Subcutaneous abdominal adipose tissue (tissue), 5 donors: ENCODE measurements at regions not wholly inside any gene's neighbourhood (a gene's known extent, or its start where the extent isn't known, plus 50 kb on each side); places are given as distances from the start of the nearest gene placed in this dataset.

ENCODE experiments used
- H3K27ac ChIP-seq: one replicate; pipeline ENCODE4 v1.7.0; 2013; ENCODE audit warnings: low read depth, mild to moderate bottlenecking, inconsistent platforms, low read length, moderate library complexity
- H3K27me3 ChIP-seq, 5 donors: one replicate each; pipeline ENCODE4 v1.7.0; 2013; ENCODE audit warnings: low read length in 5 of 5, inconsistent platforms in 1 of 5; ENCODE audit not compliant: control insufficient read depth in 5 of 5, insufficient read depth in 4 of 5
- H3K36me3 ChIP-seq, 5 donors: one replicate each; pipeline ENCODE4 v1.7.0; 2013; ENCODE audit warnings: low read length in 5 of 5; ENCODE audit not compliant: control insufficient read depth in 5 of 5, insufficient read depth in 5 of 5
- H3K4me1 ChIP-seq, 5 donors: one replicate each; pipeline ENCODE4 v1.7.0; 2013; ENCODE audit warnings: low read length in 5 of 5, mild to moderate bottlenecking in 3 of 5, moderate library complexity in 1 of 5; ENCODE audit not compliant: control insufficient read depth in 5 of 5, insufficient read depth in 5 of 5
- H3K4me3 ChIP-seq, 5 donors: one replicate each; pipeline ENCODE4 v1.7.0; 2013; ENCODE audit warnings: low read length in 5 of 5, low read depth in 1 of 5
- H3K9ac ChIP-seq, 5 donors: one replicate each; pipeline ENCODE4 v1.7.0; 2013; ENCODE audit warnings: low read length in 5 of 5, mild to moderate bottlenecking in 4 of 5, moderate library complexity in 3 of 5
- H3K9me3 ChIP-seq, 5 donors: one replicate each; pipeline ENCODE4 v1.7.0; 2013; ENCODE audit warnings: low read length in 5 of 5; ENCODE audit not compliant: control insufficient read depth in 5 of 5
- donor health status: healthy.
- donor health status: healthy.
- donor health status: healthy.
- donor health status: healthy.
- donor health status: healthy.

- Histone ChIP-seq H3K9me3 (no peaks in the 10 kb centered on the region), H3K27ac (no peak overlapping the region), H3K36me3 (no peaks in the 10 kb centered on the region), H3K27me3 (no peaks in the 10 kb centered on the region), H3K9ac (no peak overlapping the region), H3K4me1 (no peaks in the 10 kb centered on the region), H3K4me3 (no peak overlapping the region)
These were observed 866.3 kb upstream of the PCDH7 start for GRCh38 chr4:29853833-29854232.

- no peaks in the 10 kb centered on the region for H3K27me3 ChIP-seq
- H3K36me3 ChIP-seq = no peaks in the 10 kb centered on the region
- H3K4me3 ChIP-seq = no peak overlapping the region
- H3K27ac ChIP-seq = no peak overlapping the region
- H3K9ac ChIP-seq = no peak overlapping the region
- peaks cover 0 to 4% (median 0%) of the 10 kb centered on the region in 5 donors for H3K9me3 ChIP-seq
- no peaks in the 10 kb centered on the region for H3K4me1 ChIP-seq
These were observed 858.9 kb upstream of the PCDH7 start for GRCh38 chr4:29861307-29861706.

GRCh38 chr4:29867412-29867811 lies 852.8 kb upstream of the PCDH7 start:
- Histone ChIP-seq H3K4me3 (no peak overlapping the region), H3K36me3 (no peaks in the 10 kb centered on the region), H3K4me1 (no peaks in the 10 kb centered on the region), H3K27me3 (no peaks in the 10 kb centered on the region), H3K9me3 (peaks cover 0 to 9% (median 3%) of the 10 kb centered on the region in 5 donors), H3K9ac (no peak overlapping the region), H3K27ac (no peak overlapping the region)

GRCh38 chr4:29900336-29900735 lies 819.8 kb upstream of the PCDH7 start:
- Histone ChIP-seq H3K4me3 (no peak overlapping the region), H3K9ac (no peak overlapping the region), H3K4me1 (no peaks in the 10 kb centered on the region), H3K9me3 (no peaks in the 10 kb centered on the region), H3K27ac (no peak overlapping the region), H3K27me3 (no peaks in the 10 kb centered on the region), H3K36me3 (no peaks in the 10 kb centered on the region)

- H3K4me3 ChIP-seq = no peak overlapping the region
- H3K9ac ChIP-seq = no peak overlapping the region
- H3K36me3 ChIP-seq = no peaks in the 10 kb centered on the region
- H3K4me1 ChIP-seq = no peaks in the 10 kb centered on the region
- H3K9me3 ChIP-seq = no peaks in the 10 kb centered on the region
- H3K27me3 ChIP-seq = no peaks in the 10 kb centered on the region
- no peak overlapping the region for H3K27ac ChIP-seq
These were observed 811.9 kb upstream of the PCDH7 start for GRCh38 chr4:29908276-29908675.

GRCh38 chr4:29927895-29928294 lies 792.3 kb upstream of the PCDH7 start:
- no peaks in the 10 kb centered on the region for H3K4me1 ChIP-seq

GRCh38 chr4:29948451-29948850 lies 771.7 kb upstream of the PCDH7 start:
- H3K9ac ChIP-seq = no peak overlapping the region
- H3K27me3 ChIP-seq = no peaks in the 10 kb centered on the region
- H3K27ac ChIP-seq = no peak overlapping the region
- H3K9me3 ChIP-seq = no peaks in the 10 kb centered on the region
- no peaks in the 10 kb centered on the region for H3K4me1 ChIP-seq
- H3K36me3 ChIP-seq = no peaks in the 10 kb centered on the region
- H3K4me3 ChIP-seq = no peak overlapping the region

More at GRCh38 chr4:29927895-29928294, 792.3 kb upstream of the PCDH7 start:
- H3K27ac ChIP-seq = no peak overlapping the region
- peaks cover 0 to 5% (median 0%) of the 10 kb centered on the region in 5 donors for H3K9me3 ChIP-seq
- no peaks in the 10 kb centered on the region for H3K27me3 ChIP-seq
- no peak overlapping the region for H3K9ac ChIP-seq
- no peak overlapping the region for H3K4me3 ChIP-seq
- H3K36me3 ChIP-seq = no peaks in the 10 kb centered on the region

GRCh38 chr4:29948858-29949257 lies 771.3 kb upstream of the PCDH7 start:
- Histone ChIP-seq H3K27ac (no peak overlapping the region), H3K27me3 (no peaks in the 10 kb centered on the region), H3K4me3 (no peak overlapping the region), H3K36me3 (no peaks in the 10 kb centered on the region), H3K9me3 (no peaks in the 10 kb centered on the region), H3K4me1 (no peaks in the 10 kb centered on the region), H3K9ac (no peak overlapping the region)

- Histone ChIP-seq H3K27me3 (no peaks in the 10 kb centered on the region), H3K36me3 (no peaks in the 10 kb centered on the region), H3K9ac (no peak overlapping the region), H3K4me1 (no peaks in the 10 kb centered on the region), H3K27ac (no peak overlapping the region), H3K9me3 (no peaks in the 10 kb centered on the region), H3K4me3 (no peak overlapping the region)
These were observed 753.8 kb upstream of the PCDH7 start for GRCh38 chr4:29966386-29966785.

- Histone ChIP-seq H3K36me3 (no peaks in the 10 kb centered on the region), H3K27ac (no peak overlapping the region), H3K27me3 (no peaks in the 10 kb centered on the region), H3K4me1 (no peaks in the 10 kb centered on the region), H3K4me3 (no peak overlapping the region), H3K9me3 (no peaks in the 10 kb centered on the region), H3K9ac (no peak overlapping the region)
These were observed 749.5 kb upstream of the PCDH7 start for GRCh38 chr4:29970626-29971025.

- Histone ChIP-seq H3K4me3 (no peak overlapping the region), H3K9me3 (no peaks in the 10 kb centered on the region), H3K27ac (no peak overlapping the region), H3K27me3 (no peaks in the 10 kb centered on the region), H3K9ac (no peak overlapping the region), H3K36me3 (no peaks in the 10 kb centered on the region), H3K4me1 (no peaks in the 10 kb centered on the region)
These were observed 748.0 kb upstream of the PCDH7 start for GRCh38 chr4:29972121-29972520.
